ENCODE measurements at regions not wholly inside any gene's neighbourhood (a gene's known extent, or its start where the extent isn't known, plus 50 kb on each side); places are given as distances from the start of the nearest gene placed in this dataset.

GRCh38 chr12:126147321-126147720 is 1082.1 kb downstream of the AACS start:
- TF ChIP-seq, protein P1, sequence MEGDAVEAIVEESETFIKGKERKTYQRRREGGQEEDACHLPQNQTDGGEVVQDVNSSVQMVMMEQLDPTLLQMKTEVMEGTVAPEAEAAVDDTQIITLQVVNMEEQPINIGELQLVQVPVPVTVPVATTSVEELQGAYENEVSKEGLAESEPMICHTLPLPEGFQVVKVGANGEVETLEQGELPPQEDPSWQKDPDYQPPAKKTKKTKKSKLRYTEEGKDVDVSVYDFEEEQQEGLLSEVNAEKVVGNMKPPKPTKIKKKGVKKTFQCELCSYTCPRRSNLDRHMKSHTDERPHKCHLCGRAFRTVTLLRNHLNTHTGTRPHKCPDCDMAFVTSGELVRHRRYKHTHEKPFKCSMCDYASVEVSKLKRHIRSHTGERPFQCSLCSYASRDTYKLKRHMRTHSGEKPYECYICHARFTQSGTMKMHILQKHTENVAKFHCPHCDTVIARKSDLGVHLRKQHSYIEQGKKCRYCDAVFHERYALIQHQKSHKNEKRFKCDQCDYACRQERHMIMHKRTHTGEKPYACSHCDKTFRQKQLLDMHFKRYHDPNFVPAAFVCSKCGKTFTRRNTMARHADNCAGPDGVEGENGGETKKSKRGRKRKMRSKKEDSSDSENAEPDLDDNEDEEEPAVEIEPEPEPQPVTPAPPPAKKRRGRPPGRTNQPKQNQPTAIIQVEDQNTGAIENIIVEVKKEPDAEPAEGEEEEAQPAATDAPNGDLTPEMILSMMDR (IDR thresholded peaks at IDR 0.05): no peak
- Histone ChIP-seq H3K4me3 (no peak overlapping the region), H3K27me3 (replicated peaks; ENCODE audit: insufficient read depth) (no peaks in the 10 kb centered on the region), H3K9me3 (no peaks in the 10 kb centered on the region), H3K4me1 (ENCODE audit: control insufficient read depth in 1 of 2, low read depth in 2 of 2) (no peaks in the 10 kb centered on the region), H3K27ac (no peak overlapping the region), H3K36me3 (no peaks in the 10 kb centered on the region)
- ATAC-seq (ENCODE audit: insufficient number of reproducible peaks, low FRiP score, low read depth) (no peak), DNase-seq (ENCODE audit: low spot score) (no peak)

DNA sequence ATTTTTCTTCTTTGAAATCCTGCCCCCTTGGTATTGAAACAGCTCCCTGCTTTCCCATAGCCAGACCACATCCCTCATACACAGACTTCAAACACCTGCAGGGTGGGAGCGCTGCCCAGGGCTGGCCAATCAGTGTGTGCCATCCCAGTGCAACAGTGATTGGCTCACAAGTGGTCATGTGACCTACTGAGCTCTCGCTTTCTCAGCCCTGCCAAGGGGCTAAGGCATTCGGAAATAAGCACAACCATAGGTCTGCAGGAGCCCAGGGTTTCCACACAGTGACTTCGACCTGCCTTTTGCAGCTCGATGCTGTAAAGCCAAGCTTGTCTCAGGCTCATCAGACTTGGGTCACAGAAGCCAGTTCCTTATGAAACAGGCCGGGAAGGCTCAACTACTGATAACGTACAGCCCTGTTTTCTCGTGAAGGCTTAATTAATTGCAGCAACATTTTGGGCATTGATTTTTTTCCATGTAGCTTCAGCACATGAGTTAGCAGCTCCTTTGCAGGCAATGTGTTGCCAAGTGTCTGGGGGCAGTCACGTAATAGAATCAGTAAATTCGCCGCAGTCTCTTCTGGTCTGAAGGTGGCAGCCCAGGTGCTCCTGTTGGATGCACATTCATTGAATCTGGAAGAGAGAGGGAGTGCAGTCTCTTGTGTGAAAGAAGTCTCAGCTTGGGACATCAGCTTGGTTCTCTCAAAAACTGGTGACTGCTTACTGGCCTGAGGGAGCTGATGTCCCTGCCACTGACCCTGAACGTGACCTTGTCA is 1091.8 kb downstream of the AACS start:
- DNase-seq (ENCODE audit: low spot score): no peak
- Histone ChIP-seq H3K27ac (no peak overlapping the region), H3K27me3 (replicated peaks; ENCODE audit: insufficient read depth) (no peaks in the 10 kb centered on the region), H3K36me3 (no peaks in the 10 kb centered on the region), H3K4me1 (ENCODE audit: control insufficient read depth in 1 of 2, low read depth in 2 of 2) (no peaks in the 10 kb centered on the region), H3K4me3 (no peak overlapping the region), H3K9me3 (no peaks in the 10 kb centered on the region)
- TF ChIP-seq, protein P1 (IDR thresholded peaks at IDR 0.05): no peak
- no peak for ATAC-seq (ENCODE audit: insufficient number of reproducible peaks, low FRiP score, low read depth)

DNA sequence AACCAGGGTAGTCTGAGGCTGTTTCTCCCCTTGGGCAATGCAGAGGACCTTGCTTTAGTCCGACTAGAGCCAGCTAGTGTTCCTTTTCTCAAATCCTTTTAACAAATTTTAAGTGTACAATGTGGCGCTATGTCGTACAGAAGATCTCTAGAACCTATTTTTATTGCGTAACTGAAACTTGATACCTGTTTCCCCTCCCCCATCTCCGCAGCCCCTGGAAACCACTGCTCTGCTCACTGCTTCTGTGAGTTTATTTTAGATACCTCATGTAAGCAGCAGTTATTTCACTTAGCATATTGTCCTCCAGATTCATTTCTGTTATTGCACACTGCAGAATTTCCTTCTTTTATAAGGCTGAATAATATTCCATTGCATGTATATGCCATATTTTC is 1092.3 kb downstream of the AACS start:
- ATAC-seq (ENCODE audit: insufficient number of reproducible peaks, low FRiP score, low read depth) (no peak), DNase-seq (ENCODE audit: low spot score) (no peak)
- Histone ChIP-seq H3K27me3 (replicated peaks; ENCODE audit: insufficient read depth) (no peaks in the 10 kb centered on the region), H3K9me3 (no peaks in the 10 kb centered on the region), H3K4me1 (ENCODE audit: control insufficient read depth in 1 of 2, low read depth in 2 of 2) (no peaks in the 10 kb centered on the region), H3K36me3 (no peaks in the 10 kb centered on the region), H3K27ac (no peak overlapping the region), H3K4me3 (no peak overlapping the region)
- TF ChIP-seq, protein P1 (IDR thresholded peaks at IDR 0.05): no peak

DNA sequence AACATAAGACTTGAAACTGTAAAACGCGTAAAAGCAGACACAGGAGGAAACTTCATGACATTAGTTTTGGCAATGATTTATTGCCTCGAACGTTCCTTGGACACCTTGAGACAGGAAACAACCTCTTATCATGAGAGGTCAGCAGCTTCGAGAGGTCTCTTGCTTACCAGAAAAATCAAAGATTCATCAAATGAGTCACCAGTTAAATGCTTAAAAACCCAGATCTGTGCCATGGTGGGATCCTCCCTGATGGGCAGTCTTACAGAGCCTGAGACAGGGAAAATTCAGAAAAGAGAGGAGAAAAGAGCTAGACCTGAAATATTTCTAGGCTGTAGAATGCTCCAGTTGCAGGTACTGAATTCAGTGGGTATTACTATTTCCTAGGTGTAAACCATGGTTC is 1093.9 kb downstream of the AACS start:
- no peak for DNase-seq (ENCODE audit: low spot score)
- ATAC-seq (ENCODE audit: insufficient number of reproducible peaks, low FRiP score, low read depth): no peak

DNA sequence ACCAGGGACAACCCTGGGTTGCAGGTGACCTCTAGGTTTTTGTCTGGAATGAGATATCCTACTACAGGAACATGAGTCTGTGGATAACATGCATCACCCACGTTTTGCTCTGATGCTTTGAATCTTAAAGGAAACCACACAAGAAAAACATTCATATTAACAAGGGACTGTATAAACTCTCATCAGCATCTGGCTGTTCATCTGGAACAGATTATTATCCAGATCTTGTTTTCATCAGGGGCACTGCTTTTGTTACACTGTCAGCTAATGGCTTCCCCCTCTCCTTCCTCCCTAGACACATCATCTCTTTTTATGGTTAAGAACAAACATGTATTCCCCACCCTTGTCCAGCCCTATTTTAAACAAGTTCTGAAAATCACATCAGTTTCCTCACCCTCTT is 1095.7 kb downstream of the AACS start:
- no peak for ATAC-seq (ENCODE audit: insufficient number of reproducible peaks, low FRiP score, low read depth)
- Histone ChIP-seq H3K9me3 (no peaks in the 10 kb centered on the region), H3K4me3 (no peak overlapping the region), H3K4me1 (ENCODE audit: control insufficient read depth in 1 of 2, low read depth in 2 of 2) (no peaks in the 10 kb centered on the region), H3K27me3 (replicated peaks; ENCODE audit: insufficient read depth) (no peaks in the 10 kb centered on the region), H3K36me3 (no peaks in the 10 kb centered on the region), H3K27ac (no peak overlapping the region)
- TF ChIP-seq, protein P1 (IDR thresholded peaks at IDR 0.05): no peak
- no peak for DNase-seq (ENCODE audit: low spot score)

More for the DNA sequence above, 1093.9 kb downstream of the AACS start:
- Histone ChIP-seq H3K9me3 (no peaks in the 10 kb centered on the region), H3K27me3 (replicated peaks; ENCODE audit: insufficient read depth) (no peaks in the 10 kb centered on the region), H3K4me3 (no peak overlapping the region), H3K27ac (no peak overlapping the region), H3K4me1 (ENCODE audit: control insufficient read depth in 1 of 2, low read depth in 2 of 2) (no peaks in the 10 kb centered on the region), H3K36me3 (no peaks in the 10 kb centered on the region)
- TF ChIP-seq, protein P1 (IDR thresholded peaks at IDR 0.05): no peak
